GM21381 (cell line): ENCODE measurements at regions not wholly inside any gene's neighbourhood (a gene's known extent, or its start where the extent isn't known, plus 50 kb on each side); places are given as distances from the start of the nearest gene placed in this dataset.

Experiments used
- ATAC-seq: cut with Tn5 transposase; IDR thresholded peaks from one replicate; pipeline ENCODE4 v1.9.1; 2021; ENCODE audit warnings: mild to moderate bottlenecking, moderate library complexity; ENCODE audit not compliant: unreplicated experiment

DNA sequence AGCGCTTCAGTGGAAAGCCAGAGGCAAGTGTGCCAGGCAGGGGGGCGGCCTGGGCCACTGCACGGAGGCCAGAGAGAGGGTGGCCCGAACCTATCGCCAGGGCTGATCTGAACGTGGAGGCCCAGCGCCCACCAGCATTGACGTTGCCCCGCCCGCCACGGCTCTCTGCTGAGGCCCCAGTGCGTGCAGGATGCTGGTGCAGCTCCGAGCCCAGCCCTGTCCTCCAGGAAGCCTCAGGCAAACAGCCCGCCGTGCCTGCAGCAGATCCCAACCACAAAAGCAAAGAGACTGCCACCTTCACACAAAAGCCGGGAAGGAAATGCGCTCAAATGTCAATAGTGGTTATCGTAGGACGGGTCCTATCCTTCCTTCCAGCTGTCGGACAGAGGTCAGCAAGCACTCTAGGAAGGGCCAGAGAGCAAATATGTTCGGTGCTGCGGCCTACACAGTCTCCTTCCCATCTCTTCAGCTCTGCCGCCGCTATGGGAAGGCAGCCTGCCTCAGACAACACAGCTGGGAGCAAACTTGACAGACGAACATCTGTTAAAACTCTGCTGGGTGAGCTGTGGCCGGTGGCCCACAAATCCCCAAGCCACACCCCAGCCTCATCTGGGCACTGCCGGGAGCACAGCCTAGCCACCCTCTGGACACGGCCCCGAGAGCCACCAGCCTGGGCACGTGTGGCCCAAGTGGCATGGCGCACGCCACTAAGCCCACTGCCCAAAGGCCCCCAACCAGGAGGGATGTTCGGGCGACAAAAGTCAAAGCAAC is 146.2 kb downstream of the CRYBB2 start:
- no peak for ATAC-seq

DNA sequence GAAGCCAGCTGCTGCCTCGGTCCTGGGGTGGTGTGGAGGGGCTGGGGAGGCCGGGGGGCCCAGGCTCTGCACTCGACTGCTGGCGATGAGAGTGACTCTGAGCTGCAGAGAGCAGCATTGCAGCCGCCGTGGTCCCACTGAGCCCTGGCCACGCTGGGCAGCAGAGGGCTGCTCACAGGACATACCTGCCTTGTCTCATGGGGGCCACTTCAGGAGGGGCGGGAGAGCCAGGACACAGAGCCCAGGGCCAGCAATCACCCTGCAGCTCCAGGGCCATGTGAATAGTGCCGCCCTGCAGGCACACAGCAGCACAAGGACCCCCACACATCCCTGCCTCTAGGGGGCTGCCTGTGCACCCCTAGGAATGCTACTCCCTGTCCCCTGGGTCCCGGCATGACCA is 147.0 kb downstream of the CRYBB2 start:
- no peak for ATAC-seq

DNA sequence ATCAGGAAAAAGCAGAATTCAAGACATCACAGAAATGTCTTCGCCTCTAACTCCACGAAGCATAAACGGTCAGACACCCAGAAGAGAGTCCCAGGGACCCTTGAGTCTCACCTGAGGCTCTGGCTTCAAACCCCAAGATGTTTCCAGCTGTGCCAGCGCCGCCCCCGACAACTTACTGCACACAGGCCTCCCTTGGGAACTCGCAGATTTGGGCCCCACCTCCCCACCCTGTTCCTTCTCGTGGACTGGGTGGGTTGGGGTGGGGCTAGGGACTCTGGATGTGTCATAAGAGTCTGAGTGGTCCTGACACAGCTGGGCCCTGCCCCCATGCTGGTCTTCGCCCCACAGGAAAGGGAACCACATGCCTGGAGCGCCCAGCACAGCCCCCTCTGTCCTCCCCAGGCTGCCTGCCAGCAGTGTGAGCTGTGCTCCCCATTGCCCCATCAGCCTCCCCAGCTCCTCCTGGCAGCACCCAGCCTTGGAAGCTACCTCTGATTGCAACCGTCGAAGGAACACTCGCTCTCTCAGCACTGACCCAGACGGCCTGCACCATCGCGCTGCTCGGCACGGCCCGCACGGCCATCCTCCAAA is 147.5 kb downstream of the CRYBB2 start:
- no peak for ATAC-seq

DNA sequence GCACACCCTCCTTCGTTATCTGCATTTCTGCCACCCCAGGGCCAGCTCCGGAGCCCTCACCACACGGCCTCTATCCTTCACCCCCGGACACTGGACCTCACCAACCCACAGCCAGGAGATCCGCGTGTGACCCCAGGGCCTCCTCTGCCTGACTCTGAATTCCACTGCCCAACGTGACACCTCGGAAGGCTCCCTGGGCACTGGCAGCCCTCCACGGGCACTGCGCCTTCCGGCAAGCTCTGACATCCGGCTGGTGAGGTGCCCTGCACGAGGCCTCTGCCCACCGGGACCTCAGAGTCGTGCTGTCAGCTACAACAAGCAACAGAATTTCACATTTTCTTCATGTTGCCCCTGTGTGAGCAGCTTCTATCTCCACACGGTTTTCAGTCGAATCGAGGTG is 148.3 kb downstream of the CRYBB2 start:
- no peak for ATAC-seq

DNA sequence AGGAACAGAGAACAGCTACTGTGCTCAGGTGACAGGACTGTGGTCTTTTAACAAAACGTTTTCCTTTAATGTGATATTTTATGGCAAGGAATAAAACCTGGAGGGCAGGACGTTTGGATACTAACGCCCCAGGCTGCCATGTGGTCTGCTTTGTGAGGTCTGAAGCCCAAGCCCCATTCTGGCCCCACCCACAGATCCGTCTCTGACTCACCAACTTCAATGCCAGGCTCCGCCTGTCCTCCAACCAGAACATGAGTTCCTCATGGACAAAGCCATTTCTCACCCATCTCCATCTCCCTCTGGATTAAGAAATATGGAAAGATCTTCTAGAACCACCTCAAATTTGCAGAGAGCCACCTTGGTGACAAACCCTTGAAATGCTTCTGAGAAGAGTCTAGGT is 148.8 kb downstream of the CRYBB2 start:
- ATAC-seq, result no peak

DNA sequence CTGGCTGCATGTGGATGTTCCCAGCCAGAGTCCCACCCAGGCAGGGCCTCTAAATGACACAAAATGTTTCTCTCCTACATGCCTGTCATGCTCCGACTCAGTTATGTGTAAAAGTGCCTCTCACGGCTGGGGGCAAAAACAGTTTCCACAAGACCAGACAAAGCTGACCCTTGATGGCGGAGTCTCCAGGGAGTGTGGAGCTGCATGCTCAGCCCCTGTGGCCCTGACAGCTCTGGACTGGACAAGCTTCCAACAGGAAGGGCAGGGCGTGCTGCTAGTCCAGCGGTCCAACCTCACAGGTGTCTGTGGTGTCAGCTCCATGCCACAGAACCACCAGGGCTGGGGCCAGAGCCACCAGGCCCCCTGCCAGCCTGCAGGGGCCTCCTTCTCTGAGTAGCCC is 149.6 kb downstream of the CRYBB2 start:
- no peak for ATAC-seq

DNA sequence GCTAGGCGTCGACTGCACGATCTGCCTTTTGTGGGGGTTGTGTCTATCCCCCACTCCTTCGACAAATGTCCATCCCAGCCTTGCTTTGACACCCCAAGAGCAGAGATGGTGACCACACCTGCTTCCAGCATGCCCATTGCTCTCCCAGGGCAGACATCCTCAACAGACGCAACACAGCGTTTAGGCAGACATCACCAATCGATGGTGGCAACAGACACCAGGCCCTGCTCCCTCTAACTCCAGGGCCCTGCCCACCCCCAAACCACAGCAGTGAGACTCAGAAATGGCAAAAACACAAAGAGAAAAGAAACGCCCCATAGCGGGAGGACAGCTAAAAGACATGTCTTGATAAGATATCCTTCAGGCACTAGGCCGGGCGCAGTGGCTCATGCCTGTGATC is 150.9 kb downstream of the CRYBB2 start:
- no peak for ATAC-seq

DNA sequence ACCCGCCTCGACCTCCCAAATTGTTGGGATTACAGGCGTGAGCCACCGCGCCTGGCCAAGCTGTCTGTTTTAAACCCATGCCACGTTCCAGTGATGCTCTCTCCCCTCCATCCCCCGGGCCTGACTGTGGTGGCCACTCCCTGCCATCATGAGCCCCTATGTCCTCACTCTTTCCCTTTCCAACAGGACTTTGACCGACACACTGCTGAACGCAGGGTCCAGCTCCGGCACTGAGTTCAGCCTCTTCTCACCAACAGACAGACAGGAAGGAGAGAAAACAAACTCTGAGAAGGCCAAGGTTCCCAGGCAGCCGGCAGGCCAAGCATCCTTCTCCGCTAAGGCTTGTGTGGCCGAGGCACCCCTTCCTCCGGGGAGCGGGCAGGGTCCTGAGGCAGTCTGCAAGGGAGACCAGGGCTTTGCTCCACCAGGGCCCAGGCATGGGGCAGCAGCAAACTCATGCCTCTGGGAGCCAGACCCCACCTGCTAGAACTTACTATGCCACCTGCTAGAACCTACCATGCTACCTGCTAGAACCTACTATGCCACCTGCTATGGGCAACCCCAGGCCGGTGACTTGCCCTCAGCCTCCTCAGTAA is 152.7 kb downstream of the CRYBB2 start:
- no peak for ATAC-seq

DNA sequence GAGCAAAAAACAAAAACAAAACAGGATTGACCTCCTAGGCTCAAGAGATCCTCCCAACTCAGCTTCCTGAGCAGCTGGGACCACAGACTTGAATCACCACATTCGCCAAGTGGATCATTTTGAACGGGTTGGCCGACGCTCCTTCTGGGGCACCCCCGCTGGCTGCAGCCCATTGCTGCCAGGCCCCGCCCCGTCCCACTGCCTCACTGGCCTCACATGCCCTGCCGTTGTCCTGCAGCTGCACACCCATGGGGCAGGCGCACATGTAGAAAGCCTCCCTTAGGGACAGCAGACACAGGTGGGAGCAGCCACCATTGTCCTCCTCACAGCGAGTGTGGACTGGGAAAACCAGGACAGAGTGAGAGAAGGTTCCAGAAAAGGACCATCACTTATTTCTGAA is 154.5 kb downstream of the CRYBB2 start:
- ATAC-seq, result no peak

DNA sequence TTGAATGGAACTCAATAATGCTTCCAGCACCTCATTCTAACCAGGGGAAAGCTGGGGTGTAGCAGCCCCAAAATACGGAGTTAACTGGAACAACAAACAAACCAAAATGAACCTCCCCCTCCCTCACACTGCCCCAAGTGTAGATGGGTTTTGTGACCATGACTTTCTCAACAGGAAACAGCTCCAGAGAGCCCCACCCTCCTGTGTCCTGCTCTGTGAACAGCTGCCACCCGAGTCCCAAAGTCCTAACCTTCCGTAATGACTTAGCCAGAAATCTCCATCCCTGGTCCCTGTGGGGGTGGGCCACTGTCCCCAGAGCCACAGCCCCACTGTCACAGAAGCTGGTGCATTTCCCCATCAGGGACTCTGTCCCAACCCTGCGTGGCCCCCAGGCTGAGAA is 155.4 kb downstream of the CRYBB2 start:
- no peak for ATAC-seq

DNA sequence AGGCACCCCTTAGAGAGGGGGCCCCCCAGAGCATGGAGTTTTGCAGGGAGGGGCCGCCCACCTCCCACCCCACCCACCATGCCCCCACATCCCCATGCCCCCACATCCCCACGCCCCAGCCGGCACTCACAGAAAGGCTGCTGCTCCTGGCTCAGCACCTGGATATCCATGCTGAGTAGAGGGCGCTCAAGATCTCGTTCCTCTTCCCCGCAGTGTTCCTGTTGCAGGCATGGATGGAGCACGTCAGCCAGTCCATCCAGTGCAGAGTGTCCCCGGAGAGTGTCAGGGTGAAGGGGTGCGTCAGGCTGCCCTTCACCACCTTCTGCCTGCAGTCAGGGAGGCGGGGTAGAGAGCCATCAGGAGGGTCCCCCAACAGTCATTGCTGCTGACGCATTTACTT is 156.2 kb downstream of the CRYBB2 start:
- ATAC-seq, result no peak

DNA sequence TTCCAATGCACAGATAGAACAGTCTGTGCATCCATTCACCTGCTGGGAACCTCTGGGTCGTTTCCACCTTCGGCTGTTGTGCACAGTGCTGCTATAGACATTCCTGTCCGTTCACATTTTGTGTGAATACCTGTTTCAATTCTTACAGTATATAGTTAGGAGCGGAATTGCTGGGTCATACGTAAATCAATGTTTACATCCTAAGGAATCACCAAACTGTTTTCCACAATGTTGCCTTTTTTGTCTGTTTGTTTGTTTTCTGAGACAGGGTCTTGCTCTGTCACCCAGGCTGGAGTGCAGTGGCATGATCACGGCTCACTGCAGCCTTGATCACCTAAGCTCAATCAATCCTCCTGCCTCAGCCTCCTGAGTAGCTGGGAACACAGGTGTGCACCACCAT is 158.3 kb downstream of the CRYBB2 start:
- no peak for ATAC-seq

DNA sequence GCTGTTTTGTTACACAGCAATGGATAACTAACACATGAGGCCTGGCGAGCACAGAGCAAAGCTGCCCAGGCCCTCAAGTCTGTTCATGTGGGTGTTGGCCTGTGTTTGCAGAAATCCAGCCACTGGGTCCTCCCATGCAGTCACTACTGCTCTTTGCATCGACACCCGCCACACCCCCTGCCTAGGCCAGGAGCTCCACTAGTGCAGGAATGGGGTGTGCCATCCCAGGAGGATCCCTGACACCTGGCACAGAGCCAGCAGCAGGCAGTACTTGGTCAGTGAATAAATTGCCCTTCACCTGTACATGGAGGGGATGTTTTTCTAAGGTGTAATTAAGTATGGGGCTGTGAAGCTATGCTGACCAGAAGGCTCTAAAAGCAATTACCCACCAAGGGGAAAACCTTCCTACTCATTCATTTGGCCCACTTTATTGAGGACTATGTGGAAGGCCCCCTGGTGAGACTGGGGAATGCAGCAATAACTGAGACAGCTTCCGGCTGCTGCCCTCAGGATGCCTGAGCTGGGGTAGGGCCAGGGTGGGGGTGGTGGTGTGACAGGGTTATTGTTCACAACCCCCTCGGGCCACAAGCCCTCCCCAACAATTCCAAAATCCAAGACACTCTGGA is 160.8 kb downstream of the CRYBB2 start:
- ATAC-seq, result no peak

DNA sequence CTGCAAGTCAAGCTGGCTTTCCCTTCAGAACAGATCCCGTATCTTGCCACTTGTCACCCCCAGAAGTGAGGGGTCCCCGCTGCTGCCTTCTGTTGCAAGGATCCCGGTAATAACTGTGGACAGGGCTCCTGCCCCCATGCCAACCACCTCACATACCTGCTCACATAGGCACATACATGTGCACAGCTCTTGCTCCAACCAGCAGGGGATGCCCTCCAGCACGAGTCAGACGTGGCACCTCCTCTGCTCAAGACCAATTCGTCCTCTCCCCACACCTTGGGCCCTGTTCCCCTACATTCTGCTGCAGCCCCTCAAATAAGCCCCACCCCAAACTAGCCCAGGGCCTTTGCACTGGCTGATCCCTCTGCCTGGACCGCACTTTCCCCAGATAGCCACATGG is 163.3 kb downstream of the CRYBB2 start:
- no peak for ATAC-seq

DNA sequence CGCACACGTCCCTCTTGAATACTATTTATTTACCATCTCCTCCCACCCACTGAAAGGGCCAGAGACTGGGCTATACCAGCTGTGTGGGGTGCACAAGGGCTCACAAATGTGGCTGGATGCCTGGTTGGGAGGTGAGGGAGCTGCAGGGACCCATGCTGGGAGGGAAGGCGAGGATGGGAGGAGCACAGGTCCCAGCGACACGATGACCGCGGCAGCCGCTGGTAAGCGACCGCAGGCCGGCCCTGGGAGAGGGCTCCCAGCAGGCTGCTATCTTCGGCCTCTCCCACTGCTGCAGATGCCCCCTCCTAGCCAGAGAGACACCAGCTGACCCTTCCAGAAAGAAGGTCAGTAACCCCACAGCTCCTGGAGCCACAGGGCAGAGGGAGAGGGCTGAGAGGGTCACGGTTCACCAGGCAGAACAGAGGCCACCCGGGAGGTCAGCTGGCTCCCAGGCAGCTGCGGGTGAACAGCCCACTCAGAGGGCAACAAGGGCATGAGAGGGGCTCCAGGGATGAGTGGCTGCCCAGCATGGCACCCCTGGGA is 163.9 kb downstream of the CRYBB2 start:
- ATAC-seq, result no peak

DNA sequence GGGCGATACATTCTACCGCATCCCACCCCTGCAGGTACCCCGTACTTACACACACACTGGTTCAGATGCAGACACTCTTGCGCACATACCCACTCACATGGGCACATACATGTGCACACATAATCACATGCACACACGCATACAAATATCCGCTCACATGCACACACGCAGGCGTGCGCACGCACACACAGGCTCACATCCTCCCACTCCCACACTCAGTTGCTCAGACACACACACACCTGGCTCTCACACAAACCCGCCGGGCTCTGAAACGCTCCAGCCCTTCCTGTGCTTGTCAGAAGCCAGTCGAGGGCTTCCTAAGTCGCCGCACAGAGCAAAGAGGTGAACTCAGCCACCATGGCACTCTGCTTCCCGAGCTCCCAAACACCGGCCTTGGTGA is 164.5 kb downstream of the CRYBB2 start:
- no peak for ATAC-seq

DNA sequence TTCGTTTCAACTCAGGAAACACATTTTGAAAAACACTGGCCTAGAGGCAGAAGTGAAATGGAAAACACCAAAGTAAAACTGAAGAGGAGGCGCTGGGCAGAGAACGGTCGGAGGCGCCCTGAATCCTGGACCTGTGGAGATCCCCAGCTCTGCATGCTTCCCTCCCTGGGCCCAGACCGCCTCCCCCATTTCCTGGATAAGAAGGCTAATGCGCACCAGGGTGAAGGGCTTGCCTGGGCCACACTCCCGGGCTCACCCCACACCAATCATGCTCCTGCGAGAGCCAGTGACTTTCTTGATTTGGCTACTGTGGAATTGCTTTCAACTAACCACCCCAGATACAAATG is 167.1 kb downstream of the CRYBB2 start:
- ATAC-seq, result no peak

DNA sequence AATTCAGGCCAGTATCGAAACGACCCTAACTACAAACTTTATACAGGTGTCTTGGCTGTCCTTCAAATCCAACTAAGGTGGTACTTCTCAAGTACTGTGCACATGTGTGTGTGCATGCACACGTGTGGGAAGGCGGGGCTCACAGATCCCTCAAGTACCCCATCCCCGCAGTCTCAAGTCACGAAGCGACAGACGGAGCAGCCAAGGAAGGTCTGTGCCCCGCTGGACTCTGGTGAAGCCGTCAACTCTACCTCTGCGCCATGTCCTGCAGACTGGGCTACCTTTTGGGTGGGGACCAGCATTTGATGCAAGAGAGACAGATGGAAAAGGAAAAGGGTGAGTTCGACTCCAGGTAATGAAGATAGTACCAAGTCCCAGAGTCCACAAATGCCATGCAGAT is 169.0 kb downstream of the CRYBB2 start:
- ATAC-seq, result no peak

DNA sequence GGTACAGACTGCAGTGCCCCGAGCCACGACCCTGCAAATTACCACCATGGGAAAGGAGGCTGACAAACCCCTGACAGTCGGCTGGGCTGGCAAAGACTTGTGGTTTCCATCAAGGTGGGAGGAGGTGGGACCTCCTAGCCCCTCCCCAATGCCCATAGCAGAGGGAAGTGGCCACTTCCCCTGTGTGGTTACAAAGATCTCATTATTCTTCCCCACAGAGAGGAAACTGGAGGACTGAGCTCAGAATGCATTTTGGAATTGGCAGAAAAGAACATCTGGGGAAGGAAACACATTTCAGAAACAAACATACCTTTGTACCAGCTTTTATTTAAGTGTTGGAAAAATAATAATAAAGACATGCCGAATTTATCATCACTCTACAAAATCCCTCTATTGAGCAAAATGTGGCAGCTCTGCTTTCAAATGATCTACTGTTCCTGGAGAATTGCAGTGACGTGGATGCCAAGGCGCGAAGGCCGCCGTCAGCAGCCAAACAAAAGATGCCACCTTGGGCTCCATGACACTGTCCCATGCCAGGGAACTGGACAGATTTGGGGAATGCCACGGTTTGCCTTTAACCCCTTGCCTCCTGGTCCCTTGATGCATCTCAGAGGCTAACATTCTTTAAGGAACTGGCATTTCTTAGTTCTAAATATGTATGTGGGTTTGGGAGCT is 169.6 kb downstream of the CRYBB2 start:
- no peak for ATAC-seq

DNA sequence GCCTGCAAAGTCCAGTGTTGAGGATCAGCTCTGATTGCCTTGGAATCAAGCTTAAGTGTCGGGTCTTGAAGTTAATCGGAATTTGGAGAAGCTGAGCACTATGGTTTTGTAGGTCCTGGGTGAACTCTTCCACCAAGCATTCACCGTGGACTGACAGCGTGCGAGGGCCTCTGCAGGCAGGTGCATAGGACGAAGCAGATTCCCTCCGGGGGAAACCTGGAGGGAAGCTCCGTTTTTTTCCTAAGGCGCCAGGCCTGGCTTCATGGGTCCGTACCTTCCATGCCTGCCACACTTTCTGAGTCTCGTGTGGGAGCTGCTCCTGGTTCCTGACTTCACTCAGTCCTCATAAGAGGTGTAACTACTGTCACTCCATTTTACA is 170.1 kb downstream of the CRYBB2 start:
- no peak for ATAC-seq
